ENCODE measurements at regions not wholly inside any gene's neighbourhood (a gene's known extent, or its start where the extent isn't known, plus 50 kb on each side); places are given as distances from the start of the nearest gene placed in this dataset.
"Not testable (repeated sequence)": the region's sequence is repeated elsewhere in the genome, so short reads cannot be mapped to it uniquely, and the experiment has no call there.

GRCh38 chr13:58704953-58705352 lies 1073.4 kb downstream of the PCDH17 start:
- no peaks in the 10 kb centered on the region for H4K20me1 ChIP-seq (ENCODE audit: insufficient read depth, low read length, poor library complexity, severe bottlenecking)
- H3K4me2 ChIP-seq (ENCODE audit: low read depth, low read length, poor library complexity, severe bottlenecking), result no peak overlapping the region
- H3F3A ChIP-seq (ENCODE audit: low read depth), result no peaks in the 10 kb centered on the region
- no peak overlapping the region for H2AFZ ChIP-seq (ENCODE audit: low read length)
- no peaks in the 10 kb centered on the region for H3K79me2 ChIP-seq (ENCODE audit: insufficient read depth, low read length)
- no peaks in the 10 kb centered on the region for H3K36me3 ChIP-seq (ENCODE audit: insufficient read depth, low read length)
- H3K27me3 ChIP-seq (ENCODE audit: insufficient read depth, low read length, poor library complexity, severe bottlenecking), result no peaks in the 10 kb centered on the region
- TF ChIP-seq CTCF (conservative IDR thresholded peaks at IDR 0.05; ENCODE audit: low read length), result no peak
- no peak for TF ChIP-seq EZH2phosphoT487 (IDR thresholded peaks at IDR 0.05; ENCODE audit: borderline replicate concordance)
- H3K9me3 ChIP-seq (ENCODE audit: insufficient read depth, low read depth, low read length), result no peaks in the 10 kb centered on the region
- no peaks in the 10 kb centered on the region for H3K4me1 ChIP-seq (ENCODE audit: insufficient read depth, low read length, poor library complexity, severe bottlenecking)
- H3K4me3 ChIP-seq (ENCODE audit: low read length, poor library complexity, severe bottlenecking), result no peak overlapping the region
- H3K9me2 ChIP-seq (replicated peaks; ENCODE audit: low read depth, low read length), result no peaks in the 10 kb centered on the region
- H3K9ac ChIP-seq (ENCODE audit: low read depth, low read length, poor library complexity, severe bottlenecking), result no peak overlapping the region

- Histone ChIP-seq H3K4me3 (ENCODE audit: low read length, poor library complexity, severe bottlenecking) (no peak overlapping the region), H2AFZ (ENCODE audit: low read length) (no peak overlapping the region), H3K27me3 (ENCODE audit: insufficient read depth, low read length, poor library complexity, severe bottlenecking) (no peaks in the 10 kb centered on the region), H3K79me2 (ENCODE audit: insufficient read depth, low read length) (no peaks in the 10 kb centered on the region), H3K4me1 (ENCODE audit: insufficient read depth, low read length, poor library complexity, severe bottlenecking) (no peaks in the 10 kb centered on the region), H3F3A (ENCODE audit: low read depth) (no peaks in the 10 kb centered on the region), H3K9me2 (replicated peaks; ENCODE audit: low read depth, low read length) (no peaks in the 10 kb centered on the region), H3K4me2 (ENCODE audit: low read depth, low read length, poor library complexity, severe bottlenecking) (no peak overlapping the region), H3K9me3 (ENCODE audit: insufficient read depth, low read depth, low read length) (no peaks in the 10 kb centered on the region), H3K36me3 (ENCODE audit: insufficient read depth, low read length) (no peaks in the 10 kb centered on the region), H4K20me1 (ENCODE audit: insufficient read depth, low read length, poor library complexity, severe bottlenecking) (no peaks in the 10 kb centered on the region), H3K9ac (ENCODE audit: low read depth, low read length, poor library complexity, severe bottlenecking) (no peak overlapping the region)
- no peak for TF ChIP-seq CTCF (conservative IDR thresholded peaks at IDR 0.05; ENCODE audit: low read length)
Observed at GRCh38 chr13:58706421-58706820, 1074.9 kb downstream of the PCDH17 start.

GRCh38 chr13:58712191-58712590 lies 1080.6 kb downstream of the PCDH17 start:
- Histone ChIP-seq H3K4me1 (ENCODE audit: insufficient read depth, low read length, poor library complexity, severe bottlenecking) (no peaks in the 10 kb centered on the region), H2AFZ (ENCODE audit: low read length) (no peak overlapping the region), H3K4me3 (ENCODE audit: low read length, poor library complexity, severe bottlenecking) (no peak overlapping the region), H3K79me2 (ENCODE audit: insufficient read depth, low read length) (no peaks in the 10 kb centered on the region), H3K4me2 (ENCODE audit: low read depth, low read length, poor library complexity, severe bottlenecking) (no peak overlapping the region), H3K36me3 (ENCODE audit: insufficient read depth, low read length) (no peaks in the 10 kb centered on the region), H3F3A (ENCODE audit: low read depth) (no peaks in the 10 kb centered on the region), H3K9me3 (ENCODE audit: insufficient read depth, low read depth, low read length) (no peaks in the 10 kb centered on the region), H3K27me3 (ENCODE audit: insufficient read depth, low read length, poor library complexity, severe bottlenecking) (no peaks in the 10 kb centered on the region), H3K9me2 (replicated peaks; ENCODE audit: low read depth, low read length) (no peaks in the 10 kb centered on the region; the same call in 1 of the 2 replicates), H4K20me1 (ENCODE audit: insufficient read depth, low read length, poor library complexity, severe bottlenecking) (no peaks in the 10 kb centered on the region), H3K9ac (ENCODE audit: low read depth, low read length, poor library complexity, severe bottlenecking) (no peak overlapping the region)
- TF ChIP-seq EZH2phosphoT487 (IDR thresholded peaks at IDR 0.05; ENCODE audit: borderline replicate concordance), result no peak
- TF ChIP-seq CTCF (conservative IDR thresholded peaks at IDR 0.05; ENCODE audit: low read length), result no peak

GRCh38 chr13:58714016-58714415 lies 1082.5 kb downstream of the PCDH17 start:
- H3K4me1 ChIP-seq (ENCODE audit: insufficient read depth, low read length, poor library complexity, severe bottlenecking); H3K4me2 ChIP-seq (ENCODE audit: low read depth, low read length, poor library complexity, severe bottlenecking); H3K79me2 ChIP-seq (ENCODE audit: insufficient read depth, low read length); H3K36me3 ChIP-seq (ENCODE audit: insufficient read depth, low read length); H2AFZ ChIP-seq (ENCODE audit: low read length); H3K9ac ChIP-seq (ENCODE audit: low read depth, low read length, poor library complexity, severe bottlenecking); H3K27me3 ChIP-seq (ENCODE audit: insufficient read depth, low read length, poor library complexity, severe bottlenecking); H3K9me2 ChIP-seq (replicated peaks; ENCODE audit: low read depth, low read length); H4K20me1 ChIP-seq (ENCODE audit: insufficient read depth, low read length, poor library complexity, severe bottlenecking); H3K9me3 ChIP-seq (ENCODE audit: insufficient read depth, low read depth, low read length); H3F3A ChIP-seq (ENCODE audit: low read depth); H3K4me3 ChIP-seq (ENCODE audit: low read length, poor library complexity, severe bottlenecking): not testable (repeated sequence)
